PC-9 (cell line): ENCODE measurements at regions not wholly inside any gene's neighbourhood (a gene's known extent, or its start where the extent isn't known, plus 50 kb on each side); places are given as distances from the start of the nearest gene placed in this dataset.
A peak's percentile ranks its signal among the peaks of the same experiment; 100 is the strongest.

ENCODE experiments used
- BruUV-seq: library from RNA; stranded (reverse); fragments of 400-500 nt; replicated peaks from 2 replicates; lab custom pipeline; 2021; lab: Mats Ljungman, UMichigan
- CTCF ChIA-PET: fragments of 300-600 bp; sonication (Branson Sonifier 250); formaldehyde crosslinking; loops from one replicate; lab custom pipeline; 2022; ENCODE audit warnings: antibody characterized with exemption; lab: Charles Lee
- POLR2A ChIA-PET: fragments of 300-600 bp; sonication (Branson Sonifier 250); formaldehyde crosslinking; loops from one replicate; lab custom pipeline; 2022; ENCODE audit warnings: antibody characterized with exemption; ENCODE audit not compliant: unreplicated experiment; lab: Charles Lee
- DNase-seq, 2 experiments: peaks; one replicate each; pipeline versions ENCODE4 v3.0.0 to v3.0.0-alpha.2; 2015 to 2022; ENCODE audit warnings: mixed read lengths in 1 of 2
- H2AFZ ChIP-seq: fragments of 200-600 bp; sonication (generic); 2 replicates; pipeline ENCODE4 v1.8.1; 2017; ENCODE audit warnings: antibody characterized with exemption
- H3F3A ChIP-seq: fragments of 200-600 bp; sonication (generic); 2 replicates; pipeline ENCODE4 v1.8.1; 2017; ENCODE audit warnings: antibody characterized with exemption, mild to moderate bottlenecking, low read depth; ENCODE audit not compliant: insufficient read depth
- H3K27ac ChIP-seq: fragments of 200-600 bp; sonication (generic); 2 replicates; pipeline ENCODE4 v1.6.1; 2016; ENCODE audit warnings: mixed run types
- H3K27me3 ChIP-seq: fragments of 200-600 bp; sonication (generic); 2 replicates; pipeline ENCODE4 v1.6.1; 2016; ENCODE audit warnings: low read depth, mixed run types; ENCODE audit not compliant: insufficient read depth
- H3K36me3 ChIP-seq: fragments of 200-600 bp; sonication (generic); 2 replicates; pipeline ENCODE4 v1.6.1; 2016; ENCODE audit warnings: low read depth, mixed run types
- H3K4me1 ChIP-seq: fragments of 200-600 bp; sonication (generic); replicated peaks from 2 replicates; pipeline ENCODE4 v1.6.1; 2016; ENCODE audit warnings: mixed run types; ENCODE audit not compliant: insufficient read depth
- H3K4me2 ChIP-seq: fragments of 200-600 bp; sonication (generic); 2 replicates; pipeline ENCODE4 v1.6.1; 2017; ENCODE audit warnings: mixed run types
- H3K4me3 ChIP-seq: fragments of 200-600 bp; sonication (generic); 2 replicates; pipeline ENCODE4 v1.6.1; 2016; ENCODE audit warnings: mixed run types
- H3K79me2 ChIP-seq: fragments of 200-600 bp; sonication (generic); 2 replicates; pipeline ENCODE4 v1.6.1; 2017; ENCODE audit warnings: low read depth, mixed run types
- H3K9me2 ChIP-seq: fragments of 200-600 bp; sonication (generic); 2 replicates; pipeline ENCODE4 v1.8.1; 2017; ENCODE audit warnings: mild to moderate bottlenecking; ENCODE audit not compliant: insufficient read depth
- H3K9me3 ChIP-seq: fragments of 200-600 bp; sonication (generic); 2 replicates; pipeline ENCODE4 v1.8.1; 2016; ENCODE audit warnings: low read depth; ENCODE audit not compliant: insufficient read depth
- H4K20me1 ChIP-seq: fragments of 200-600 bp; sonication (generic); 2 replicates; pipeline ENCODE4 v1.8.1; 2017; ENCODE audit not compliant: insufficient read depth
- CTCF ChIP-seq: fragments of 200-600 bp; sonication (generic); conservative IDR thresholded peaks from 2 replicates; pipeline ENCODE4 v1.6.1; 2017; ENCODE audit warnings: mixed run types, antibody characterized with exemption, mild to moderate bottlenecking, moderate library complexity
- EZH2 ChIP-seq: fragments of 200-600 bp; sonication (generic); IDR thresholded peaks from 2 replicates; pipeline ENCODE4 v1.8.0; 2017; ENCODE audit warnings: antibody characterized with exemption, low read depth
- intact Hi-C: fragments of 100-400 bp; cut with micrococcal nuclease; formaldehyde crosslinking; loops from one replicate; pipeline ENCODE4 v1.10.0; 2022; ENCODE audit not compliant: unreplicated experiment

GRCh38 chr2:7424481-7424880 is 507.3 kb downstream of the RNF144A start:
- H3K36me3 ChIP-seq: no peaks in the 10 kb centered on the region
- ChIA-PET POLR2A (no interaction called here), CTCF (no interaction called here)
- no peak for DNase-seq
- no peak overlapping the region for H3K27ac ChIP-seq
- no peaks in the 10 kb centered on the region for H3F3A ChIP-seq
- TF ChIP-seq CTCF: no peak
- no peak overlapping the region for H3K4me3 ChIP-seq
- no peaks in the 10 kb centered on the region for H3K9me2 ChIP-seq
- H3K27me3 ChIP-seq: peaks cover 64% of the 10 kb centered on the region
- no peaks in the 10 kb centered on the region for H4K20me1 ChIP-seq
- H3K9me3 ChIP-seq: no peaks in the 10 kb centered on the region
- BruUV-seq: no TSS peak
- intact Hi-C loops: no loop called here
- H2AFZ ChIP-seq: no peak overlapping the region
- no peaks in the 10 kb centered on the region for H3K79me2 ChIP-seq
- H3K4me1 ChIP-seq: no peaks in the 10 kb centered on the region
- no peak overlapping the region for H3K4me2 ChIP-seq

- H3K9me2 ChIP-seq: no peaks in the 10 kb centered on the region
- no peak for DNase-seq
- H3K27ac ChIP-seq: no peak overlapping the region
- ChIA-PET POLR2A (interaction anchor here (0.6 kb wide), 1 partner anchor 1254 kb away, joined by 3 read pairs; the partner anchor contains the start of gene ID2), CTCF (no interaction called here)
- no peaks in the 10 kb centered on the region for H3K79me2 ChIP-seq
- H3F3A ChIP-seq: no peaks in the 10 kb centered on the region
- no peak overlapping the region for H3K4me2 ChIP-seq
- intact Hi-C loops: loop anchor here (2.0 kb wide), 2 partner anchors 245 to 1335 kb away; no protein-coding TSS in a partner anchor
- no peaks in the 10 kb centered on the region for H3K36me3 ChIP-seq
- no peak overlapping the region for H3K4me3 ChIP-seq
- no peaks in the 10 kb centered on the region for H3K4me1 ChIP-seq
- H4K20me1 ChIP-seq: no peaks in the 10 kb centered on the region
- no peak overlapping the region for H2AFZ ChIP-seq
- BruUV-seq: no TSS peak
- TF ChIP-seq CTCF (peak; percentile 76), EZH2 (no peak)
- peaks cover 56% of the 10 kb centered on the region for H3K27me3 ChIP-seq
- no peaks in the 10 kb centered on the region for H3K9me3 ChIP-seq
Observed at GRCh38 chr2:7427293-7428060, 510.3 kb downstream of the RNF144A start.

GRCh38 chr2:7428454-7429204 is 511.4 kb downstream of the RNF144A start:
- Histone ChIP-seq H3K4me3 (no peak overlapping the region), H3K9me3 (no peaks in the 10 kb centered on the region), H3K79me2 (no peaks in the 10 kb centered on the region), H3K27me3 (peaks cover 46% of the 10 kb centered on the region), H2AFZ (no peak overlapping the region; the same call in 1 of the 2 replicates), H3K27ac (no peak overlapping the region), H4K20me1 (no peaks in the 10 kb centered on the region), H3K36me3 (no peaks in the 10 kb centered on the region), H3K4me1 (no peaks in the 10 kb centered on the region), H3K9me2 (no peaks in the 10 kb centered on the region), H3F3A (no peaks in the 10 kb centered on the region), H3K4me2 (no peak overlapping the region)
- ChIA-PET CTCF (no interaction called here), POLR2A (no interaction called here)
- no peak for DNase-seq
- intact Hi-C loops: no loop called here
- TF ChIP-seq CTCF (no peak), EZH2 (no peak)
- BruUV-seq: no TSS peak
